ENCODE measurements at regions not wholly inside any gene's neighbourhood (a gene's known extent, or its start where the extent isn't known, plus 50 kb on each side); places are given as distances from the start of the nearest gene placed in this dataset.

- WGBS: 95% methylated on average over 10 of the region's 10 CpGs
- Histone ChIP-seq H3K4me3 (ENCODE audit: low read length in 2 of 2) (no peak overlapping the region), H3K9me3 (ENCODE audit: control insufficient read depth in 2 of 2, insufficient read depth in 1 of 2, low read length in 1 of 2) (no peaks in the 10 kb centered on the region), H3K36me3 (ENCODE audit: control insufficient read depth in 2 of 2, insufficient read depth in 2 of 2, low read length in 1 of 2) (no peaks in the 10 kb centered on the region), H3K27me3 (ENCODE audit: control insufficient read depth in 2 of 2, insufficient read depth in 1 of 2, low read length in 1 of 2) (no peaks in the 10 kb centered on the region), H3K27ac (ENCODE audit: low read depth in 1 of 2, low read length in 1 of 2) (no peak overlapping the region), H3K4me1 (ENCODE audit: control insufficient read depth in 2 of 2, insufficient read depth in 2 of 2, low read length in 2 of 2) (no peaks in the 10 kb centered on the region)
- no peak for DNase-seq (ENCODE audit: low read depth in 6 of 9, low spot score in 9 of 9)
Measured at GRCh38 chr4:156443488-156443887, 489.8 kb upstream of the CTSO start.

- Histone ChIP-seq H3K36me3 (ENCODE audit: control insufficient read depth in 2 of 2, insufficient read depth in 2 of 2, low read length in 1 of 2) (no peaks in the 10 kb centered on the region), H3K27me3 (ENCODE audit: control insufficient read depth in 2 of 2, insufficient read depth in 1 of 2, low read length in 1 of 2) (no peaks in the 10 kb centered on the region), H3K9me3 (ENCODE audit: control insufficient read depth in 2 of 2, insufficient read depth in 1 of 2, low read length in 1 of 2) (no peaks in the 10 kb centered on the region), H3K4me1 (ENCODE audit: control insufficient read depth in 2 of 2, insufficient read depth in 2 of 2, low read length in 2 of 2) (no peaks in the 10 kb centered on the region), H3K4me3 (ENCODE audit: low read length in 2 of 2) (no peak overlapping the region), H3K27ac (ENCODE audit: low read depth in 1 of 2, low read length in 1 of 2) (no peak overlapping the region)
- no peak for DNase-seq (ENCODE audit: low read depth in 6 of 9, low spot score in 9 of 9)
Measured at GRCh38 chr4:156442912-156443311, 489.2 kb upstream of the CTSO start.

- no peaks in the 10 kb centered on the region for H3K36me3 ChIP-seq (ENCODE audit: control insufficient read depth in 2 of 2, insufficient read depth in 2 of 2, low read length in 1 of 2)
- 96% methylated on average over 4 of the region's 4 CpGs for WGBS
- no peaks in the 10 kb centered on the region for H3K9me3 ChIP-seq (ENCODE audit: control insufficient read depth in 2 of 2, insufficient read depth in 1 of 2, low read length in 1 of 2)
- no peak overlapping the region for H3K4me3 ChIP-seq (ENCODE audit: low read length in 2 of 2)
- H3K27me3 ChIP-seq (ENCODE audit: control insufficient read depth in 2 of 2, insufficient read depth in 1 of 2, low read length in 1 of 2): no peaks in the 10 kb centered on the region
- no peak for DNase-seq (ENCODE audit: low read depth in 6 of 9, low spot score in 9 of 9)
- no peak overlapping the region for H3K27ac ChIP-seq (ENCODE audit: low read depth in 1 of 2, low read length in 1 of 2)
- H3K4me1 ChIP-seq (ENCODE audit: control insufficient read depth in 2 of 2, insufficient read depth in 2 of 2, low read length in 2 of 2): no peaks in the 10 kb centered on the region
Measured at GRCh38 chr4:156439576-156440200, 486.0 kb upstream of the CTSO start.

GRCh38 chr4:156437666-156438065 is 484.0 kb upstream of the CTSO start:
- Histone ChIP-seq H3K27me3 (ENCODE audit: control insufficient read depth in 2 of 2, insufficient read depth in 1 of 2, low read length in 1 of 2) (no peaks in the 10 kb centered on the region), H3K4me3 (ENCODE audit: low read length in 2 of 2) (no peak overlapping the region), H3K4me1 (ENCODE audit: control insufficient read depth in 2 of 2, insufficient read depth in 2 of 2, low read length in 2 of 2) (no peaks in the 10 kb centered on the region), H3K27ac (ENCODE audit: low read depth in 1 of 2, low read length in 1 of 2) (no peak overlapping the region), H3K9me3 (ENCODE audit: control insufficient read depth in 2 of 2, insufficient read depth in 1 of 2, low read length in 1 of 2) (no peaks in the 10 kb centered on the region), H3K36me3 (ENCODE audit: control insufficient read depth in 2 of 2, insufficient read depth in 2 of 2, low read length in 1 of 2) (no peaks in the 10 kb centered on the region)
- DNase-seq (ENCODE audit: low read depth in 6 of 9, low spot score in 9 of 9): no peak
- WGBS: 77% methylated on average over 2 of the region's 2 CpGs

- WGBS: 100% methylated on average over 1 of the region's 1 CpG
Measured at GRCh38 chr4:156422576-156422975, 468.9 kb upstream of the CTSO start.

GRCh38 chr4:156420623-156421022 is 467.0 kb upstream of the CTSO start:
- DNase-seq (ENCODE audit: low read depth in 6 of 9, low spot score in 9 of 9): no peak
- no peaks in the 10 kb centered on the region for H3K36me3 ChIP-seq (ENCODE audit: control insufficient read depth in 2 of 2, insufficient read depth in 2 of 2, low read length in 1 of 2)
- no peak overlapping the region for H3K27ac ChIP-seq (ENCODE audit: low read depth in 1 of 2, low read length in 1 of 2)
- H3K4me3 ChIP-seq (ENCODE audit: low read length in 2 of 2): no peak overlapping the region
- H3K4me1 ChIP-seq (ENCODE audit: control insufficient read depth in 2 of 2, insufficient read depth in 2 of 2, low read length in 2 of 2): no peaks in the 10 kb centered on the region
- WGBS: 90% methylated on average over 1 of the region's 1 CpG
- H3K9me3 ChIP-seq (ENCODE audit: control insufficient read depth in 2 of 2, insufficient read depth in 1 of 2, low read length in 1 of 2): no peaks in the 10 kb centered on the region
- no peaks in the 10 kb centered on the region for H3K27me3 ChIP-seq (ENCODE audit: control insufficient read depth in 2 of 2, insufficient read depth in 1 of 2, low read length in 1 of 2)

More at GRCh38 chr4:156422576-156422975, 468.9 kb upstream of the CTSO start:
- H3K27me3 ChIP-seq (ENCODE audit: control insufficient read depth in 2 of 2, insufficient read depth in 1 of 2, low read length in 1 of 2): no peaks in the 10 kb centered on the region
- H3K9me3 ChIP-seq (ENCODE audit: control insufficient read depth in 2 of 2, insufficient read depth in 1 of 2, low read length in 1 of 2): no peaks in the 10 kb centered on the region
- H3K4me3 ChIP-seq (ENCODE audit: low read length in 2 of 2): no peak overlapping the region
- no peaks in the 10 kb centered on the region for H3K4me1 ChIP-seq (ENCODE audit: control insufficient read depth in 2 of 2, insufficient read depth in 2 of 2, low read length in 2 of 2)
- no peak overlapping the region for H3K27ac ChIP-seq (ENCODE audit: low read depth in 1 of 2, low read length in 1 of 2)
- no peaks in the 10 kb centered on the region for H3K36me3 ChIP-seq (ENCODE audit: control insufficient read depth in 2 of 2, insufficient read depth in 2 of 2, low read length in 1 of 2)
- no peak for DNase-seq (ENCODE audit: low read depth in 6 of 9, low spot score in 9 of 9)

GRCh38 chr4:156419080-156419685 is 465.5 kb upstream of the CTSO start:
- Histone ChIP-seq H3K36me3 (ENCODE audit: control insufficient read depth in 2 of 2, insufficient read depth in 2 of 2, low read length in 1 of 2) (no peaks in the 10 kb centered on the region), H3K27ac (ENCODE audit: low read depth in 1 of 2, low read length in 1 of 2) (no peak overlapping the region), H3K27me3 (ENCODE audit: control insufficient read depth in 2 of 2, insufficient read depth in 1 of 2, low read length in 1 of 2) (no peaks in the 10 kb centered on the region), H3K4me3 (ENCODE audit: low read length in 2 of 2) (no peak overlapping the region), H3K9me3 (ENCODE audit: control insufficient read depth in 2 of 2, insufficient read depth in 1 of 2, low read length in 1 of 2) (no peaks in the 10 kb centered on the region), H3K4me1 (ENCODE audit: control insufficient read depth in 2 of 2, insufficient read depth in 2 of 2, low read length in 2 of 2) (no peaks in the 10 kb centered on the region)
- WGBS: 60% methylated on average over 2 of the region's 2 CpGs
- DNase-seq (ENCODE audit: low read depth in 6 of 9, low spot score in 9 of 9): no peak

GRCh38 chr4:156414406-156414805 is 460.7 kb upstream of the CTSO start:
- H3K4me1 ChIP-seq (ENCODE audit: control insufficient read depth in 2 of 2, insufficient read depth in 2 of 2, low read length in 2 of 2): no peaks in the 10 kb centered on the region
- H3K9me3 ChIP-seq (ENCODE audit: control insufficient read depth in 2 of 2, insufficient read depth in 1 of 2, low read length in 1 of 2): no peaks in the 10 kb centered on the region
- DNase-seq (ENCODE audit: low read depth in 6 of 9, low spot score in 9 of 9): no peak
- H3K4me3 ChIP-seq (ENCODE audit: low read length in 2 of 2): no peak overlapping the region
- H3K27me3 ChIP-seq (ENCODE audit: control insufficient read depth in 2 of 2, insufficient read depth in 1 of 2, low read length in 1 of 2): no peaks in the 10 kb centered on the region
- H3K27ac ChIP-seq (ENCODE audit: low read depth in 1 of 2, low read length in 1 of 2): no peak overlapping the region
- no peaks in the 10 kb centered on the region for H3K36me3 ChIP-seq (ENCODE audit: control insufficient read depth in 2 of 2, insufficient read depth in 2 of 2, low read length in 1 of 2)

GRCh38 chr4:156413239-156414135 is 459.8 kb upstream of the CTSO start:
- H3K9me3 ChIP-seq (ENCODE audit: control insufficient read depth in 2 of 2, insufficient read depth in 1 of 2, low read length in 1 of 2): no peaks in the 10 kb centered on the region
- no peaks in the 10 kb centered on the region for H3K36me3 ChIP-seq (ENCODE audit: control insufficient read depth in 2 of 2, insufficient read depth in 2 of 2, low read length in 1 of 2)
- no peaks in the 10 kb centered on the region for H3K27me3 ChIP-seq (ENCODE audit: control insufficient read depth in 2 of 2, insufficient read depth in 1 of 2, low read length in 1 of 2)
- H3K4me3 ChIP-seq (ENCODE audit: low read length in 2 of 2): no peak overlapping the region
- H3K27ac ChIP-seq (ENCODE audit: low read depth in 1 of 2, low read length in 1 of 2): no peak overlapping the region
- DNase-seq (ENCODE audit: low read depth in 6 of 9, low spot score in 9 of 9): no peak
- no peaks in the 10 kb centered on the region for H3K4me1 ChIP-seq (ENCODE audit: control insufficient read depth in 2 of 2, insufficient read depth in 2 of 2, low read length in 2 of 2)
- whole genome bisulfite sequencing: 70% methylated on average over 3 of the region's 3 CpGs
